Endodermal cell (in vitro differentiated cells): ENCODE measurements at regions not wholly inside any gene's neighbourhood (a gene's known extent, or its start where the extent isn't known, plus 50 kb on each side); places are given as distances from the start of the nearest gene placed in this dataset.
"Not testable (repeated sequence)": the region's sequence is repeated elsewhere in the genome, so short reads cannot be mapped to it uniquely, and the experiment has no call there.

Experiments used
- DNase-seq: peaks from one replicate; pipeline ENCODE4 v3.0.0-alpha.2; 2017
- H3K27ac ChIP-seq: 2 replicates; pipeline ENCODE4 v1.5.1; 2013; ENCODE audit warnings: mild to moderate bottlenecking, low read depth, low read length, moderate library complexity
- H3K27me3 ChIP-seq: 2 replicates; pipeline ENCODE4 v1.6.1; 2013; ENCODE audit warnings: mild to moderate bottlenecking, low read length, moderate library complexity; ENCODE audit not compliant: insufficient read depth, control insufficient read depth, poor library complexity, severe bottlenecking
- H3K36me3 ChIP-seq: 2 replicates; pipeline ENCODE4 v1.7.0; 2013; ENCODE audit warnings: mild to moderate bottlenecking, low read length, moderate library complexity; ENCODE audit not compliant: control insufficient read depth, insufficient read depth
- H3K4me1 ChIP-seq: one replicate; pipeline ENCODE4 v1.7.0; 2013; ENCODE audit warnings: low read length; ENCODE audit not compliant: control insufficient read depth, insufficient read depth
- H3K4me3 ChIP-seq: 2 replicates; pipeline ENCODE4 v1.5.1; 2013; ENCODE audit warnings: mild to moderate bottlenecking, low read length, moderate library complexity
- H3K9ac ChIP-seq: 2 replicates; pipeline ENCODE4 v1.6.1; 2013; ENCODE audit warnings: mild to moderate bottlenecking, low read length, moderate library complexity; ENCODE audit not compliant: poor library complexity, severe bottlenecking; ENCODE audit errors: extremely low read depth
- H3K9me3 ChIP-seq: 2 replicates; pipeline ENCODE4 v1.6.1; 2013; ENCODE audit warnings: mild to moderate bottlenecking, low read length, moderate library complexity; ENCODE audit not compliant: control insufficient read depth
- H3K27ac Mint-ChIP-seq: 2 replicates; pipeline ENCODE4 v1.8.0; 2020; ENCODE audit warnings: mixed read lengths
- H3K27me3 Mint-ChIP-seq: 2 replicates; pipeline ENCODE4 v1.8.0; 2021; ENCODE audit warnings: mild to moderate bottlenecking, mixed read lengths; ENCODE audit not compliant: insufficient read depth
- H3K36me3 Mint-ChIP-seq: 2 replicates; pipeline ENCODE4 v1.8.0; 2020; ENCODE audit warnings: low read depth, mixed read lengths
- H3K4me1 Mint-ChIP-seq: 2 replicates; pipeline ENCODE4 v1.8.0; 2020; ENCODE audit warnings: mixed read lengths
- H3K4me3 Mint-ChIP-seq: 2 replicates; pipeline ENCODE4 v1.8.0; 2020; ENCODE audit warnings: mild to moderate bottlenecking, moderate library complexity, mixed read lengths
- H3K9me3 Mint-ChIP-seq: 2 replicates; pipeline ENCODE4 v1.8.0; 2020; ENCODE audit warnings: mild to moderate bottlenecking, mixed read lengths
- WGBS, 2 experiments: methylation state at CpG; one replicate each; pipeline versions ENCODE4 v1.1.5 to v1.1.7; 2013; ENCODE audit warnings: missing lambda C conversion rate in 2 of 2, mixed read lengths in 1 of 2; ENCODE audit not compliant: insufficient coverage in 1 of 2, insufficient read length in 1 of 2; 5-methylcytosine and 5-hydroxymethylcytosine counted together
- TF ChIP-seq, protein P1 (sequence below): fragments of 200-600 bp; sonication (generic); conservative IDR thresholded peaks from 2 replicates; pipeline ENCODE4 v1.5.0; 2021; ENCODE audit warnings: antibody characterized with exemption, mild to moderate bottlenecking

- TF ChIP-seq, protein P1, sequence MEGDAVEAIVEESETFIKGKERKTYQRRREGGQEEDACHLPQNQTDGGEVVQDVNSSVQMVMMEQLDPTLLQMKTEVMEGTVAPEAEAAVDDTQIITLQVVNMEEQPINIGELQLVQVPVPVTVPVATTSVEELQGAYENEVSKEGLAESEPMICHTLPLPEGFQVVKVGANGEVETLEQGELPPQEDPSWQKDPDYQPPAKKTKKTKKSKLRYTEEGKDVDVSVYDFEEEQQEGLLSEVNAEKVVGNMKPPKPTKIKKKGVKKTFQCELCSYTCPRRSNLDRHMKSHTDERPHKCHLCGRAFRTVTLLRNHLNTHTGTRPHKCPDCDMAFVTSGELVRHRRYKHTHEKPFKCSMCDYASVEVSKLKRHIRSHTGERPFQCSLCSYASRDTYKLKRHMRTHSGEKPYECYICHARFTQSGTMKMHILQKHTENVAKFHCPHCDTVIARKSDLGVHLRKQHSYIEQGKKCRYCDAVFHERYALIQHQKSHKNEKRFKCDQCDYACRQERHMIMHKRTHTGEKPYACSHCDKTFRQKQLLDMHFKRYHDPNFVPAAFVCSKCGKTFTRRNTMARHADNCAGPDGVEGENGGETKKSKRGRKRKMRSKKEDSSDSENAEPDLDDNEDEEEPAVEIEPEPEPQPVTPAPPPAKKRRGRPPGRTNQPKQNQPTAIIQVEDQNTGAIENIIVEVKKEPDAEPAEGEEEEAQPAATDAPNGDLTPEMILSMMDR, result no peak
- Histone ChIP-seq H3K9me3 (no peaks in the 10 kb centered on the region), H3K27ac (no peak overlapping the region), H3K36me3 (no peaks in the 10 kb centered on the region), H3K4me1 (no peaks in the 10 kb centered on the region), H3K9ac (no peak overlapping the region), H3K27me3 (peaks cover 4% of the 10 kb centered on the region), H3K4me3 (no peak overlapping the region)
- H3K4me3 Mint-ChIP-seq, result no peak overlapping the region
- H3K4me1 Mint-ChIP-seq, result no peaks in the 10 kb centered on the region
- WGBS, 2 experiments, result 90 to 100% methylated on average over 2 to 5 of the region's 5 CpGs
- H3K9me3 Mint-ChIP-seq, result no peaks in the 10 kb centered on the region
- no peak overlapping the region for H3K27ac Mint-ChIP-seq
- no peaks in the 10 kb centered on the region for H3K36me3 Mint-ChIP-seq
- peaks cover 28% of the 10 kb centered on the region for H3K27me3 Mint-ChIP-seq
- DNase-seq, result no peak
These were observed 59.4 kb upstream of the EMX2 start for GRCh38 chr10:117483056-117483590.

GRCh38 chr10:117481011-117481410 is 61.5 kb upstream of the EMX2 start:
- peaks cover 30% of the 10 kb centered on the region for H3K27me3 Mint-ChIP-seq

DNA sequence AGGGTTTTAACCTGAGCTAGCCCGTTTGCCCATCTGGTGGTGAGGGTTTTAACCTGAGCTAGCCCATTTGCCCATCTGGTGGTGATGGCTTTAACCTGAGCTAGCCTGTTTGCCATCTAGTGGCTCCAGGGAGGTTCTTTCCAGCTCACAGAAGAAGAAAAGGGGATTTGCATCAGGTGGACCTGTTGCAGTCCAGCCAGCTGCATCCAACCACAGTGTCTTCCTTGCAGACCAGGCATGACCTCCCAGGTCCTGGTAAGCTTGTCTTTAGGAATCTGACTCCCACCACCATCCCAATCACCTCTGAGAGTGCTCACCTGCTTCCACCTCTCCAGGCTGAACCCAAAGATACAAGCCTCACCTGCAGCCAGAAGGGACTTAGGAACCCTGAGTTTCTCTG is 62.4 kb upstream of the EMX2 start:
- Mint-ChIP-seq H3K4me1 (no peaks in the 10 kb centered on the region), H3K27me3 (peaks cover 29% of the 10 kb centered on the region), H3K9me3 (no peaks in the 10 kb centered on the region), H3K36me3 (no peaks in the 10 kb centered on the region), H3K27ac (no peak overlapping the region), H3K4me3 (no peak overlapping the region)
- no peaks in the 10 kb centered on the region for H3K4me1 ChIP-seq
- DNase-seq, result no peak
- peaks cover 4% of the 10 kb centered on the region for H3K27me3 ChIP-seq
- 81 to 91% methylated on average over 1 of the region's 1 CpG for WGBS, 2 experiments
- no peak overlapping the region for H3K27ac ChIP-seq
- H3K36me3 ChIP-seq, result no peaks in the 10 kb centered on the region
- H3K9me3 ChIP-seq, result no peaks in the 10 kb centered on the region
- H3K9ac ChIP-seq, result no peak overlapping the region
- no peak overlapping the region for H3K4me3 ChIP-seq
- TF ChIP-seq, protein P1, result no peak

More at GRCh38 chr10:117481011-117481410, 61.5 kb upstream of the EMX2 start:
- H3K36me3 Mint-ChIP-seq, H3K27me3 ChIP-seq, H3K9ac ChIP-seq, H3K4me1 ChIP-seq, H3K4me3 Mint-ChIP-seq, H3K27ac Mint-ChIP-seq, H3K4me3 ChIP-seq, H3K9me3 ChIP-seq, H3K36me3 ChIP-seq, H3K9me3 Mint-ChIP-seq, DNase-seq, H3K4me1 Mint-ChIP-seq, H3K27ac ChIP-seq: not testable (repeated sequence)
- WGBS, 2 experiments, result 90 to 95% methylated on average over 5 to 6 of the region's 6 CpGs
